ENCODE measurements at regions not wholly inside any gene's neighbourhood (a gene's known extent, or its start where the extent isn't known, plus 50 kb on each side); places are given as distances from the start of the nearest gene placed in this dataset.

DNA sequence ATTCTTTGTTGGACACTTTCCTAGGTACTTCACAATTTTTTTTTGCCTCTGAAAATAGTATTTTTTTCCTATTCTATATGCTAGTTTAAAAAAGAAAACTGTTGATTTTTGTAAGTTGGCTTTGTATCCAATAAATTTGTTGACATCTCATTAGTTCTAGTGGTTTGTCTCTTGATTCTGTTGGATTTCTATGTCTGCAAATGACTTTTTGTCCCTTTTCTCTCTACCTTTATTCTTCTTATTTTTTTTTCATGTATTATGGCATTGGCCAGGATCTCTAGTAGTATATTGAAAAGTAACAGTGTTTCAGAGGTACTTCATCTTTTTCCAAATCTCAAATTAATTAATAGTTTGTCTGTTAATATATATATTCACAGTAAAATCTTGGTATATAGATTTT lies 59.1 kb upstream of the TSPAN11 start:
- Histone ChIP-seq H3K36me3 (replicated peaks in 1 of 2; ENCODE audit: control extremely low read depth in 1 of 2, control insufficient read depth in 1 of 2, extremely low read depth in 1 of 2, insufficient read depth in 2 of 2, low read length in 1 of 2) (no peaks in the 10 kb centered on the region), H2AFZ (ENCODE audit: insufficient read depth, low read depth, low read length, poor library complexity, severe bottlenecking) (no peak overlapping the region), H3K79me2 (ENCODE audit: control insufficient read depth, insufficient read depth, low read length) (no peaks in the 10 kb centered on the region), H3K4me3 (ENCODE audit: control extremely low read depth in 1 of 5, extremely low read depth in 1 of 5, insufficient read depth in 1 of 5, low read depth in 2 of 5, low read length in 4 of 5) (no peak overlapping the region), H3K9me3 (ENCODE audit: control extremely low read depth in 1 of 3, control insufficient read depth in 2 of 3, insufficient read depth in 1 of 3, low read length in 2 of 3) (peaks cover 0 to 3% (median 3%) of the 10 kb centered on the region in 3 donors), H4K20me1 (ENCODE audit: control insufficient read depth, insufficient read depth, low read length, poor library complexity, severe bottlenecking) (no peaks in the 10 kb centered on the region), H3K9ac (ENCODE audit: low read length) (no peak overlapping the region), H3K4me2 (replicated peaks; ENCODE audit: low read depth, low read length, poor library complexity, severe bottlenecking) (no peak overlapping the region), H3K27me3 (replicated peaks in 1 of 4; ENCODE audit: control extremely low read depth in 1 of 4, control insufficient read depth in 3 of 4, insufficient read depth in 4 of 4, low read length in 3 of 4) (peaks cover 0 to 4% (median 0%) of the 10 kb centered on the region in 4 experiments), H3K4me1 (ENCODE audit: control insufficient read depth in 2 of 2, insufficient read depth in 2 of 2, low read length in 2 of 2) (no peaks in the 10 kb centered on the region), H3K27ac (ENCODE audit: low read length in 2 of 2) (no peak overlapping the region)
- Mint-ChIP-seq H3K4me3 (no peak overlapping the region), H3K27ac (no peak overlapping the region), H3K9me3 (ENCODE audit: insufficient read depth) (no peaks in the 10 kb centered on the region), H3K27me3 (peaks cover 26% of the 10 kb centered on the region), H3K4me1 (no peaks in the 10 kb centered on the region)
- ATAC-seq (ENCODE audit: low read depth) (no peak), DNase-seq (no peak)
- no peak for TF ChIP-seq EZH2 (IDR thresholded peaks at IDR 0.05; ENCODE audit: borderline replicate concordance, insufficient read depth, low read depth, low read length, poor library complexity, severe bottlenecking)
- TF ChIP-seq, protein P1, sequence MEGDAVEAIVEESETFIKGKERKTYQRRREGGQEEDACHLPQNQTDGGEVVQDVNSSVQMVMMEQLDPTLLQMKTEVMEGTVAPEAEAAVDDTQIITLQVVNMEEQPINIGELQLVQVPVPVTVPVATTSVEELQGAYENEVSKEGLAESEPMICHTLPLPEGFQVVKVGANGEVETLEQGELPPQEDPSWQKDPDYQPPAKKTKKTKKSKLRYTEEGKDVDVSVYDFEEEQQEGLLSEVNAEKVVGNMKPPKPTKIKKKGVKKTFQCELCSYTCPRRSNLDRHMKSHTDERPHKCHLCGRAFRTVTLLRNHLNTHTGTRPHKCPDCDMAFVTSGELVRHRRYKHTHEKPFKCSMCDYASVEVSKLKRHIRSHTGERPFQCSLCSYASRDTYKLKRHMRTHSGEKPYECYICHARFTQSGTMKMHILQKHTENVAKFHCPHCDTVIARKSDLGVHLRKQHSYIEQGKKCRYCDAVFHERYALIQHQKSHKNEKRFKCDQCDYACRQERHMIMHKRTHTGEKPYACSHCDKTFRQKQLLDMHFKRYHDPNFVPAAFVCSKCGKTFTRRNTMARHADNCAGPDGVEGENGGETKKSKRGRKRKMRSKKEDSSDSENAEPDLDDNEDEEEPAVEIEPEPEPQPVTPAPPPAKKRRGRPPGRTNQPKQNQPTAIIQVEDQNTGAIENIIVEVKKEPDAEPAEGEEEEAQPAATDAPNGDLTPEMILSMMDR (IDR thresholded peaks at IDR 0.05) = no peak
- intact Hi-C loops (cut with micrococcal nuclease) = no loop called here
- ChIA-PET POLR2A (no interaction called here), CTCF (no interaction called here)

DNA sequence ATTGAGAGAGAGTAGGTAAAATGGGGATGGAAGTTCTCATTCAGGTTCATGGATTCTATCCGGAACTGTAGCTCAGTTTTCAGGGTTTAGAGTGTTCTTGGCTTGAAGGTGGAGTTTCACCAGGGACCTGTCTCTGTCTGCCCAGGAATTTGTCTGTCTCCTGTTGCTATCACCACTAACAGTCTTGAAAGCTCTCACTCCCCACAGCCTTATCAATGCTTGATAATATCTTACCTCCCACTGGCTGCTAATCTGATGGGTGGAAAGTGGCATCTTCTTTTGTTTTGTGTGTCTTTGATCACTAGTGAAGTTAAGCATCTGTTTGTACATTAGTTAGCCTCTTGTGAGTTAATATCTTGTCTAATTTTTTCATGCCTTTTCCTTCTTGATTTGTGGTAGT lies 60.3 kb upstream of the TSPAN11 start:
- no peaks in the 10 kb centered on the region for H4K20me1 ChIP-seq (ENCODE audit: control insufficient read depth, insufficient read depth, low read length, poor library complexity, severe bottlenecking)
- ATAC-seq (ENCODE audit: low read depth) = no peak
- no peaks in the 10 kb centered on the region for H3K79me2 ChIP-seq (ENCODE audit: control insufficient read depth, insufficient read depth, low read length)
- Mint-ChIP-seq H3K4me3 (no peak overlapping the region), H3K9me3 (ENCODE audit: insufficient read depth) (no peaks in the 10 kb centered on the region), H3K27ac (no peak overlapping the region), H3K27me3 (peaks cover 28% of the 10 kb centered on the region), H3K4me1 (no peaks in the 10 kb centered on the region)
- no peak overlapping the region for H2AFZ ChIP-seq (ENCODE audit: insufficient read depth, low read depth, low read length, poor library complexity, severe bottlenecking)
- no peaks in the 10 kb centered on the region for H3K36me3 ChIP-seq (replicated peaks in 1 of 2; ENCODE audit: control extremely low read depth in 1 of 2, control insufficient read depth in 1 of 2, extremely low read depth in 1 of 2, insufficient read depth in 2 of 2, low read length in 1 of 2)
- H3K27ac ChIP-seq (ENCODE audit: low read length in 2 of 2) = no peak overlapping the region
- H3K9me3 ChIP-seq (ENCODE audit: control extremely low read depth in 1 of 3, control insufficient read depth in 2 of 3, insufficient read depth in 1 of 3, low read length in 2 of 3) = peaks cover 0 to 3% (median 3%) of the 10 kb centered on the region in 3 donors
- H3K4me3 ChIP-seq (ENCODE audit: control extremely low read depth in 1 of 5, extremely low read depth in 1 of 5, insufficient read depth in 1 of 5, low read depth in 2 of 5, low read length in 4 of 5) = no peak overlapping the region
- TF ChIP-seq, protein P1 (IDR thresholded peaks at IDR 0.05) = no peak
- TF ChIP-seq EZH2 (IDR thresholded peaks at IDR 0.05; ENCODE audit: borderline replicate concordance, insufficient read depth, low read depth, low read length, poor library complexity, severe bottlenecking) = no peak
- POLR2A ChIA-PET = no interaction called here
- intact Hi-C loops (cut with micrococcal nuclease) = no loop called here
- H3K4me2 ChIP-seq (replicated peaks; ENCODE audit: low read depth, low read length, poor library complexity, severe bottlenecking) = no peak overlapping the region
- no peak overlapping the region for H3K9ac ChIP-seq (ENCODE audit: low read length)
- H3K27me3 ChIP-seq (replicated peaks in 1 of 4; ENCODE audit: control extremely low read depth in 1 of 4, control insufficient read depth in 3 of 4, insufficient read depth in 4 of 4, low read length in 3 of 4) = peaks cover 0 to 4% (median 0%) of the 10 kb centered on the region in 4 experiments
- no peak for DNase-seq
- no CpG with 5 or more reads among the region's 1 CpG for WGBS (ENCODE audit: insufficient coverage)
- CTCF ChIA-PET = no interaction called here
- no peaks in the 10 kb centered on the region for H3K4me1 ChIP-seq (ENCODE audit: control insufficient read depth in 2 of 2, insufficient read depth in 2 of 2, low read length in 2 of 2)

All from B cell (primary cell).